ENCODE measurements at regions not wholly inside any gene's neighbourhood (a gene's known extent, or its start where the extent isn't known, plus 50 kb on each side); places are given as distances from the start of the nearest gene placed in this dataset.

- DNase-seq (ENCODE audit: low read depth, low spot score), result no peak
Measured at GRCh38 chr18:41829647-41830516, 125.2 kb upstream of the PIK3C3 start.

GRCh38 chr18:41828137-41828536 is 126.9 kb upstream of the PIK3C3 start:
- DNase-seq (ENCODE audit: low read depth, low spot score), result no peak

- no peak for DNase-seq (ENCODE audit: low read depth, low spot score)
Measured at GRCh38 chr18:41820784-41821183, 134.2 kb upstream of the PIK3C3 start.

GRCh38 chr18:41818381-41819355 is 136.4 kb upstream of the PIK3C3 start:
- DNase-seq (ENCODE audit: low read depth, low spot score), result no peak

GRCh38 chr18:41814651-41815050 is 140.4 kb upstream of the PIK3C3 start:
- DNase-seq (ENCODE audit: low read depth, low spot score), result no peak

GRCh38 chr18:41809652-41810051 is 145.4 kb upstream of the PIK3C3 start:
- no peak for DNase-seq (ENCODE audit: low read depth, low spot score)

GRCh38 chr18:41805341-41805740 is 149.7 kb upstream of the PIK3C3 start:
- no peak for DNase-seq (ENCODE audit: low read depth, low spot score)

- no peak for DNase-seq (ENCODE audit: low read depth, low spot score)
Measured at GRCh38 chr18:41798879-41799278, 156.2 kb upstream of the PIK3C3 start.

GRCh38 chr18:41790687-41791086 is 164.3 kb upstream of the PIK3C3 start:
- no peak for DNase-seq (ENCODE audit: low read depth, low spot score)

GRCh38 chr18:41789001-41789400 is 166.0 kb upstream of the PIK3C3 start:
- DNase-seq (ENCODE audit: low read depth, low spot score), result no peak

- DNase-seq (ENCODE audit: low read depth, low spot score), result no peak
Measured at GRCh38 chr18:41783879-41784278, 171.2 kb upstream of the PIK3C3 start.

GRCh38 chr18:41783065-41783818 is 171.8 kb upstream of the PIK3C3 start:
- no peak for DNase-seq (ENCODE audit: low read depth, low spot score)

- DNase-seq (ENCODE audit: low read depth, low spot score), result no peak
Measured at GRCh38 chr18:41771973-41772372, 183.1 kb upstream of the PIK3C3 start.

- no peak for DNase-seq (ENCODE audit: low read depth, low spot score)
Measured at GRCh38 chr18:41769265-41769664, 185.8 kb upstream of the PIK3C3 start.

- no peak for DNase-seq (ENCODE audit: low read depth, low spot score)
Measured at GRCh38 chr18:41768467-41768866, 186.6 kb upstream of the PIK3C3 start.

- no peak for DNase-seq (ENCODE audit: low read depth, low spot score)
Measured at GRCh38 chr18:41767960-41768359, 187.1 kb upstream of the PIK3C3 start.

GRCh38 chr18:41765460-41765859 is 189.6 kb upstream of the PIK3C3 start:
- DNase-seq (ENCODE audit: low read depth, low spot score), result no peak

GRCh38 chr18:41763361-41763760 is 191.7 kb upstream of the PIK3C3 start:
- DNase-seq (ENCODE audit: low read depth, low spot score), result no peak

- DNase-seq (ENCODE audit: low read depth, low spot score), result no peak
Measured at GRCh38 chr18:41761333-41762018, 193.6 kb upstream of the PIK3C3 start.

GRCh38 chr18:41758534-41758933 is 196.5 kb upstream of the PIK3C3 start:
- DNase-seq (ENCODE audit: low read depth, low spot score), result no peak

- no peak for DNase-seq (ENCODE audit: low read depth, low spot score)
Measured at GRCh38 chr18:41756141-41756540, 198.9 kb upstream of the PIK3C3 start.
